ENCODE measurements at regions not wholly inside any gene's neighbourhood (a gene's known extent, or its start where the extent isn't known, plus 50 kb on each side); places are given as distances from the start of the nearest gene placed in this dataset.

DNA sequence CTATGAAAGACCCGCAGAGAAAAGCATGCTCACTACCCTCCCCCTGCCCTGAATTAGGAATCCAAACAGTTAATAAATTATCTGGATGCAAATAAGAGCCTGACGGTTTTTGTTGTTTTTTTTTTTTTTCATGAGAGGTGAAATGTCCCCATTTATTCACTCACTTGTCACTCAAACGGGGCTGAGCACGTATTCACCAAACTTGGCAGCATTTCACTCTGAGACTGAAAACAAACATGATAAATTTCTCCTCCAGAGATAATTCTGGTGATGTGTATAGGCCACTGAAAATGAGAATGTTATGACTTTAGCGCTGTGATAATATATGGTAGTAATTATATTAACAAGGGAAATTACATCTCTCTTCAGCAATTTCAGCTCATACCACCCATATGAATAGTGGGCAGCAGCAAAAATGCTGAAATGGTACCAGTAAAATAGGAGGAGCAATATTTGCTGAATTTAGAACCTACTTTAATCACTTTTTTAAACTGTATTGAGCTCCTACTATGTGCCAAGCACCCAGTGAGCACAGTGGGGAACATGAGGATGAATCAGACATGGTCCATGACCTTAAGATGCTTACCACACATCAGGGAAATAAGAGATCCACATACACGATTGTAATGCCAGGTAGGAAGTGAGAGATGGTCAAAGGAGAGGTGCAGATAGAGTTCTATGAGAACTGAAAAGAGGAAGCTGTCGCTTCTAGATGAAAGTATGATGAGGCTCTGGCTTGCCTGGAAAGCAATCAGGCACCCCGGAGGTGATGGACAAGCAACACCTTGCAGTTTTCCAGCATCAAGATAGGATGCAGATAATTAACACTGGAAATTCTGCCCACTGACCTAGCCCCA, 286.5 kb upstream of the TMPO start:
- FAIRE-seq (peak; percentile 47), DNase-seq (ENCODE audit: extremely low spot score, insufficient read length, low read depth) (no peak)

DNA sequence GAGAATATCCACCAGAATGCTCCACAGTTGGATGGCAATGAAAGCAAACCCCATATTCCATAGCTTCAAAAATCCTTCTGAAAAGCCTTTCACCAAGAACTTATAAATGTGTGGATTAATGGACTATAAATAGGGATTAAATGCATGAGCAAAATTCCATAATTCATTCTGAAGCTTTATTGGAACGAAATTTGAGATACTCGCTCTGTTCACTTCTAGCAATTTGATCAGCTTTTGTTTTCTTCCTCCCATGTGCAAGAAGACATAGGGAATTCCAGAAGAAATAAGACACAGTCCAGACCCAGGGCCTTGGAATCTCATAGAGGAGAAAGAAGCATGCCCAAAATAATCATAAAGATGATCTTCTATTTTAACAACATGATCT, 285.9 kb upstream of the TMPO start:
- no peak for DNase-seq (ENCODE audit: extremely low spot score, insufficient read length, low read depth)

DNA sequence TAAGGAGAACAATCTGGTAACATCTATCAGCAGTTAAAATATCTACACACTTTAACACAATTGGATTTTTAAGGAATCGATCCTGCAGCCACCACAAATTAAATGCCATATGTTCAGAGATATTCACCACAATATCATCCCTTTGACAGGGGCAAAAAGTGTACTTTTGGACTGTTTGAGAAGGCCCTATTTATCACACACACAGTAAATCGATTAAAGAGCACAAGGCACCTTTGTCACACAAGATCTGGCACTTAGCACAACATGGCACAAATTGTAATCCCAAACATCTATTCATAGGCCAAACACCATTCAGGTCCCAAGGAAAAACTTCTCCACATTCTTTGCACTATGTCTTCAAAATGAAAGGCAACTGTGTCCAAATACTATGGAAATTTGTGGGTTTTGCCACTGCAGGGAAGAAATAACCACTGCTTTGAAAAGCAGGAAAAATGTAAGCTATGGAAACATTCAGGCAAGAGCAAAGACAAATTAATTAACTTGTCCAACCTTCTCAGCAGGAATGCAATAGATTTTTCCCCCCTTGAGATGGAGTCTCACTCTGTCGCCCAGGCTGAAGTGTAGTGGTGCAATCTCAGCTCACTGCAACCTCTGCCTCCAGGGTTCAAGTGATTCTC, 282.5 kb upstream of the TMPO start:
- DNase-seq (ENCODE audit: extremely low spot score, insufficient read length, low read depth) (no peak), FAIRE-seq (no peak)

More for the DNA sequence above, 285.9 kb upstream of the TMPO start:
- FAIRE-seq = no peak

DNA sequence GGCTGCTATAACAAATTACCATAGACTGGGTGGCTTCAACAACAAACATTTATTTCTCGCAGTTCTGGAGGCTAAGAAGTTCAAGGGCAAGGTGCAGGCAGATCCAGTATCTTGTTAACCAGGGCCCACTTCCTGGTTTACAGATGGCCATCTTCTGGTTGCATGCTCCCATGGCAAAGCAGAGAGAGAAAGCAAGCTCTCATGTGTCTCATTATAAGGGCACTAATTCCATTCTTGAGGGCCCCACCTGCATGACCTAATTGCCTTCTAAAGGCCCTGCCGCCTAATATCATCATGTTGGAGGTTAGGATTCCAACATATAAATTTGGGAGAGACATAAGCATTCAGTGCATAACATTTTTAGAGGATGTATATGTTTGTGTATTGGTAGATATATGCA, 280.1 kb upstream of the TMPO start:
- FAIRE-seq (no peak), DNase-seq (ENCODE audit: extremely low spot score, insufficient read length, low read depth) (no peak)

- FAIRE-seq = no peak
- DNase-seq (ENCODE audit: extremely low spot score, insufficient read length, low read depth) = no peak
These were observed 276.8 kb upstream of the TMPO start for GRCh38 chr12:98238515-98239130.

DNA sequence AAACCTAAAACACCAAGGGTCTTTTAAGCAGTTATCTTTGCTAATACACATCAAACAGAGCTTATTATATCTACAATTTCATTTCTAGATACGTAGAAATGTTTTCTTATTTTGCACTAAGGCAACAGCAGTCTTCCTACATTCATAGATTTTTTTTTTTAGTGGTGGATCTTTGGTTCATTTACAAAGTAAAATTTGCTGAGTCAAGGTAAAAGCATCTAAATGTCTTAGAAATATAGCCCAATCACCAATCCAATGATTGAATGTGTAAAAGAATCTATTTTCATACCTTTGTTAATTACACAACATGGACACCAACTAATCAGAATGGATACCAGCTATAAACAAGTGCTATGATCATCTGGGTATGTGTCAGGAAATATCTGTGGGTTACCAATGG, 272.2 kb upstream of the TMPO start:
- FAIRE-seq = no peak
- DNase-seq (ENCODE audit: extremely low spot score, insufficient read length, low read depth) = no peak

- no peak for FAIRE-seq
- DNase-seq (ENCODE audit: extremely low spot score, insufficient read length, low read depth) = no peak
These were observed 271.3 kb upstream of the TMPO start for GRCh38 chr12:98244136-98244535.

- FAIRE-seq (no peak), DNase-seq (ENCODE audit: extremely low spot score, insufficient read length, low read depth) (no peak)
These were observed 262.0 kb upstream of the TMPO start for GRCh38 chr12:98253207-98254037.

DNA sequence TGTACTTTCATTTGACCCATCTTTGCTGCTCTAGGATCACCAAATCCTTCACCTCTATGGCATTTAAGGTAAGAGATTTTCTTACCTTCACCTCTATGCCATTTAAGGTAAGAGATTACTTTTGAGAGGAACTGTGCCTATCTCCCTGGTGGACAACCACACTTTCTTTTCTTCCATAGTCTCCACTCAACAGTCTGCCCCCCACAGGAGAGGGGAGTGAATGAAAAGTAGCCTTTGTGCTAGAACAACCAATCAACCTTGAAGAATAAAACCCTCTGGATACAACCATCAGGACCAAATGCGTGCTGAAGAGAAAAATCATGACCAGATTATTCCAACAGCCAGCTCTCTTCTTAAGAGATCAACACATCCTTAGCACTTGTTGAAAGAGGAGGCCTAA, 258.6 kb upstream of the TMPO start:
- DNase-seq (ENCODE audit: extremely low spot score, insufficient read length, low read depth) (no peak), FAIRE-seq (no peak)

DNA sequence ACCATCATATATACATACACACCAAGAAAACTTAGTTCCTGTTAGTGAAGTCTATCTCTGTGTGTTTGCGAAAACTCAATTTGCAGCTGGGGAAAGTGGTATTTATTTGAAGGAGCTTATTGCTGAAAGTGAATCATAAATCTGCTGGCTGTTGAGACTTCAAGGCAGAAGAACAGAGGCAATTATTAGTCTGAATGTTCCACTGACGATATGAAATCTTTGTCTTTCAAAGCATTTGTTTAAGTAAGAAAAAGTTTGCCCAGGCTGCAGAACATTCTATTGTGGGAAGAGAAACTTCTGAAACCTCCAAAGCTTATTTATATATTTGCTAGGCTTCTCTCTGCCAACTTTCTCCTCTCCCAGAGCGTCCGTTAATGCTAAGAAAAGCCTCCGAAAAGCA, 255.7 kb upstream of the TMPO start:
- DNase-seq (ENCODE audit: extremely low spot score, insufficient read length, low read depth) = no peak
- FAIRE-seq = peak; percentile 42

- DNase-seq (ENCODE audit: extremely low spot score, insufficient read length, low read depth) (no peak), FAIRE-seq (no peak)
These were observed 255.1 kb upstream of the TMPO start for GRCh38 chr12:98260276-98260675.

GRCh38 chr12:98262902-98263301, 252.5 kb upstream of the TMPO start:
- no peak for FAIRE-seq

GRCh38 chr12:98274430-98275130, 240.8 kb upstream of the TMPO start:
- DNase-seq (ENCODE audit: extremely low spot score, insufficient read length, low read depth) (peak; percentile 30), FAIRE-seq (peak; percentile 93)

More at GRCh38 chr12:98262902-98263301, 252.5 kb upstream of the TMPO start:
- DNase-seq (ENCODE audit: extremely low spot score, insufficient read length, low read depth) = no peak

- DNase-seq (ENCODE audit: extremely low spot score, insufficient read length, low read depth) = no peak
- FAIRE-seq = no peak
These were observed 240.3 kb upstream of the TMPO start for GRCh38 chr12:98275131-98275475.

- FAIRE-seq = no peak
- DNase-seq (ENCODE audit: extremely low spot score, insufficient read length, low read depth) = no peak
These were observed 235.2 kb upstream of the TMPO start for GRCh38 chr12:98280152-98280551.

GRCh38 chr12:98280621-98281020, 234.8 kb upstream of the TMPO start:
- DNase-seq (ENCODE audit: extremely low spot score, insufficient read length, low read depth) (no peak), FAIRE-seq (no peak)

GRCh38 chr12:98291828-98292227, 223.6 kb upstream of the TMPO start:
- FAIRE-seq (no peak), DNase-seq (ENCODE audit: extremely low spot score, insufficient read length, low read depth) (no peak)

- DNase-seq (ENCODE audit: extremely low spot score, insufficient read length, low read depth) = no peak
These were observed 221.2 kb upstream of the TMPO start for GRCh38 chr12:98294051-98294805.

DNA sequence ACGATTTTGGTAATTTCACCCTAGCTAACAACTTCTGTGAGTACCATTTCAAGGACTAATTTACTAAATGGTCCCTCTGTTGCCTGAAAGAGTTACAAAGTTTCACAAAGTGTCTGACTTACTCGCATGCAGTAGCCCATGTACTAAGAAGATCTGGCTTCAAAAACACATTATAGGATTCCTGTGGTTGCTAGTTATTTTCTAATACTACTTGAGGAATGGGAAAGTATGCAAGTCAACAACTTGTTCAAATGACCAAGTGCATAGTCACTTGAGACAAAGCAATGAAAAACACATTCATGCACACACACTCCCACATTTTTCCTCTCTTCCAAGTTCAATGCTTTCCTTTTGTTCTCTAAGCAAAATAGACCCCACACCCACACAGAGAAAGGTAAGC, 219.7 kb upstream of the TMPO start:
- FAIRE-seq (no peak), DNase-seq (ENCODE audit: extremely low spot score, insufficient read length, low read depth) (no peak)

More at GRCh38 chr12:98294051-98294805, 221.2 kb upstream of the TMPO start:
- no peak for FAIRE-seq

All from GM18507 (cell line).